GM12878 (cell line): ENCODE measurements at regions not wholly inside any gene's neighbourhood (a gene's known extent, or its start where the extent isn't known, plus 50 kb on each side); places are given as distances from the start of the nearest gene placed in this dataset.

ENCODE experiments used
- ATAC-seq: fragments of 200-7000 bp; cut with Tn5 transposase; 3 replicates; pipeline ENCODE4 v1.9.1; 2020; ENCODE audit warnings: mild to moderate bottlenecking, moderate library complexity
- BruUV-seq: library from RNA; stranded (reverse); fragments of 400-500 nt; replicated peaks from 2 replicates; lab custom pipeline; 2021; lab: Mats Ljungman, UMichigan
- CTCF ChIA-PET: fragments of 300-600 bp; sonication (Branson Sonifier 250); formaldehyde crosslinking; extraction: SDS; loops from one replicate; lab custom pipeline; 2021; ENCODE audit warnings: inconsistent platforms; lab: Yijun Ruan, JAX
- POLR2A ChIA-PET: fragments of 350-600 bp; formaldehyde crosslinking; extraction: SDS; loops from one replicate; lab custom pipeline; 2021; ENCODE audit warnings: inconsistent platforms; lab: Charles Lee
- RAD21 ChIA-PET: fragments of 300-600 bp; sonication (Branson Sonifier 250); formaldehyde crosslinking; loops from one replicate; lab custom pipeline; 2023; ENCODE audit warnings: antibody characterized with exemption; ENCODE audit not compliant: unreplicated experiment; lab: Charles Lee
- SMC1A ChIA-PET: fragments of 300-600 bp; sonication (Branson Sonifier 250); formaldehyde crosslinking; loops from one replicate; lab custom pipeline; 2023; ENCODE audit not compliant: unreplicated experiment, uncharacterized antibody; lab: Charles Lee
- DNase-seq: peaks from one replicate; pipeline ENCODE4 v3.0.0-alpha.2; 2011; ENCODE audit warnings: low read depth, low spot score
- FAIRE-seq: peaks from 3 replicates; lab custom pipeline; 2011; peaks lifted over from hg19 to GRCh38; lab: Jason Lieb, UNC
- H2AFZ ChIP-seq: 2 replicates; pipeline ENCODE4 v1.6.0; 2011; ENCODE audit warnings: low read depth, low read length, control low read depth; ENCODE audit not compliant: control insufficient read depth
- H3K27ac ChIP-seq: 2 replicates; pipeline ENCODE4 v1.5.1; 2011; ENCODE audit warnings: control low read depth; ENCODE audit not compliant: control insufficient read depth, insufficient read depth
- H3K27me3 ChIP-seq, 2 experiments: replicated peaks in 1 of 2; 2 replicates each; pipeline versions ENCODE4 v1.6.0 to v1.6.1; 2011; ENCODE audit warnings: low read length in 1 of 2; ENCODE audit not compliant: control insufficient read depth in 2 of 2, insufficient read depth in 2 of 2
- H3K36me3 ChIP-seq, 2 experiments: 2 replicates each; pipeline ENCODE4 v1.5.1; 2011; ENCODE audit warnings: low read length in 1 of 2; ENCODE audit not compliant: control insufficient read depth in 2 of 2, insufficient read depth in 2 of 2
- H3K4me1 ChIP-seq: 2 replicates; pipeline ENCODE4 v1.6.1; 2011; ENCODE audit warnings: mild to moderate bottlenecking, low read length, moderate library complexity, mixed read lengths; ENCODE audit not compliant: control insufficient read depth, insufficient read depth
- H3K4me2 ChIP-seq: 2 replicates; pipeline ENCODE4 v1.6.0; 2011; ENCODE audit warnings: control low read depth; ENCODE audit not compliant: control insufficient read depth, insufficient read depth
- H3K4me3 ChIP-seq: fragments of 200-600 bp; sonication (generic); 2 replicates; pipeline ENCODE4 v1.5.1; 2016
- H3K79me2 ChIP-seq: 2 replicates; pipeline ENCODE4 v1.6.0; 2011; ENCODE audit warnings: low read length; ENCODE audit not compliant: control insufficient read depth, insufficient read depth
- H3K9ac ChIP-seq: 2 replicates; pipeline ENCODE4 v1.8.0; 2011; ENCODE audit warnings: low read length, control low read depth, mixed read lengths; ENCODE audit not compliant: control insufficient read depth, insufficient read depth
- H3K9me3 ChIP-seq: replicated peaks from 3 replicates; pipeline ENCODE4 v1.5.1; 2011; ENCODE audit warnings: mild to moderate bottlenecking, low read length; ENCODE audit not compliant: control insufficient read depth, insufficient read depth
- H4K20me1 ChIP-seq: 2 replicates; pipeline ENCODE4 v1.6.0; 2011; ENCODE audit not compliant: control insufficient read depth, insufficient read depth
- EED ChIP-seq: sonication (generic); IDR thresholded peaks from 2 replicates; pipeline ENCODE4 v1.6.1; 2016; ENCODE audit warnings: antibody characterized with exemption, low read depth
- NR2C2 ChIP-seq: IDR thresholded peaks from 2 replicates; pipeline ENCODE4 v1.6.1; 2011; ENCODE audit warnings: borderline replicate concordance, low read depth; ENCODE audit not compliant: control insufficient read depth, insufficient read length
- REST ChIP-seq: IDR thresholded peaks from 2 replicates; pipeline ENCODE4 v1.6.1; 2012; ENCODE audit warnings: mild to moderate bottlenecking, low read depth, low read length
- SREBF1 ChIP-seq: IDR thresholded peaks from 2 replicates; pipeline ENCODE4 v1.6.1; 2012; ENCODE audit warnings: mild to moderate bottlenecking, low read length
- ZBTB40 ChIP-seq: fragments of 450-650 bp; IDR thresholded peaks from 2 replicates; pipeline ENCODE4 v1.6.1; 2016; ENCODE audit warnings: mild to moderate bottlenecking, moderate library complexity, borderline replicate concordance
- WGBS: methylation state at CpG from one replicate; pipeline ENCODE4 v1.1.6; 2016; ENCODE audit warnings: low lambda C conversion rate; ENCODE audit not compliant: insufficient replicate concordance, insufficient coverage; ENCODE audit errors: missing lambda C conversion rate; 5-methylcytosine and 5-hydroxymethylcytosine counted together
- in situ Hi-C: fragments of 300-500 bp; cut with MboI; formaldehyde crosslinking; loops from 9 replicates; pipeline ENCODE4 v1.14.3; 2018; ENCODE audit warnings: mixed read lengths
- intact Hi-C: fragments of 100-400 bp; cut with micrococcal nuclease; formaldehyde crosslinking; loops from one replicate; pipeline ENCODE4 v1.14.2; 2022; ENCODE audit not compliant: unreplicated experiment
- TF ChIP-seq, protein P1 (sequence below): fragments of 450-650 bp; IDR thresholded peaks from 2 replicates; pipeline ENCODE4 v1.6.1; 2014; ENCODE audit warnings: mild to moderate bottlenecking
- TF ChIP-seq, protein P2 (sequence below): IDR thresholded peaks from 2 replicates; pipeline ENCODE4 v1.6.1; 2012; ENCODE audit warnings: low read length, inconsistent platforms

DNA sequence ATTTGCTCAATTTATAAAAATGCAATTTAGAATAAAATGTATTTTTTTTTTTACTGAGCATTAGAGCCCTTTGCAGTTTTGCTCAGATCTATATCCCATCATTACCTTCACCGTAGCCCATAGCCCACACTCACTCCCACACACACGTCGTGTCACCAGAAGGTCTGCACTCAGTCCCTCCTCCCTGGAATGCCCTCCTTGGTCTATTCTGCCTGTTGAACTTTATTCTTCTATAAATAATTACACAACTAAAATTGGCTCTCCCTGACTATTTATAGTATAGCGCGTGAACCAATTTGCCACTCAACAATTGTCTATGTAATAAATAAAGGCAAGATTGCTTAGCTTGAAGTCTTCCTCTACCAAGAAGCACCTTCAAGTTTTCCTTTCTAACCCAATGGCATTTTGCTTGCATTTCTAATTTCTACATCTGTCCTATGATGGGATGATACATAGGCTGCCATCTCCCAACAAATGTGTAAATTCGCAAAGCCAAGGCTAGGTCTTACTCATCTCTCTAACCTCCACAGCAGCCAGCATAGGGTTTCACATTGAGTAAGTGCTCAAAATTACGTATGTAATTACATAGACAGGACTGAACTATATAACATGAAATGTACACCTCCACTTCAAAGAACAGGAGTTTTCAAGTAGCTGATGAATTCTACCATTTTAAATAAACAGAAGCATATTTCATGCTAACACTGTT is 172.0 kb upstream of the HES1 start (continued):
- TF ChIP-seq, protein P1, sequence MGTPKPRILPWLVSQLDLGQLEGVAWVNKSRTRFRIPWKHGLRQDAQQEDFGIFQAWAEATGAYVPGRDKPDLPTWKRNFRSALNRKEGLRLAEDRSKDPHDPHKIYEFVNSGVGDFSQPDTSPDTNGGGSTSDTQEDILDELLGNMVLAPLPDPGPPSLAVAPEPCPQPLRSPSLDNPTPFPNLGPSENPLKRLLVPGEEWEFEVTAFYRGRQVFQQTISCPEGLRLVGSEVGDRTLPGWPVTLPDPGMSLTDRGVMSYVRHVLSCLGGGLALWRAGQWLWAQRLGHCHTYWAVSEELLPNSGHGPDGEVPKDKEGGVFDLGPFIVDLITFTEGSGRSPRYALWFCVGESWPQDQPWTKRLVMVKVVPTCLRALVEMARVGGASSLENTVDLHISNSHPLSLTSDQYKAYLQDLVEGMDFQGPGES, result no peak
- TF ChIP-seq, protein P2, sequence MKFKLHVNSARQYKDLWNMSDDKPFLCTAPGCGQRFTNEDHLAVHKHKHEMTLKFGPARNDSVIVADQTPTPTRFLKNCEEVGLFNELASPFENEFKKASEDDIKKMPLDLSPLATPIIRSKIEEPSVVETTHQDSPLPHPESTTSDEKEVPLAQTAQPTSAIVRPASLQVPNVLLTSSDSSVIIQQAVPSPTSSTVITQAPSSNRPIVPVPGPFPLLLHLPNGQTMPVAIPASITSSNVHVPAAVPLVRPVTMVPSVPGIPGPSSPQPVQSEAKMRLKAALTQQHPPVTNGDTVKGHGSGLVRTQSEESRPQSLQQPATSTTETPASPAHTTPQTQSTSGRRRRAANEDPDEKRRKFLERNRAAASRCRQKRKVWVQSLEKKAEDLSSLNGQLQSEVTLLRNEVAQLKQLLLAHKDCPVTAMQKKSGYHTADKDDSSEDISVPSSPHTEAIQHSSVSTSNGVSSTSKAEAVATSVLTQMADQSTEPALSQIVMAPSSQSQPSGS, result 0 out of 2 replicates have a peak, but pooled peaks have one; percentile 62
- 0 out of 2 replicates have a peak, but pooled peaks have one; percentile 16 for TF ChIP-seq EED

DNA sequence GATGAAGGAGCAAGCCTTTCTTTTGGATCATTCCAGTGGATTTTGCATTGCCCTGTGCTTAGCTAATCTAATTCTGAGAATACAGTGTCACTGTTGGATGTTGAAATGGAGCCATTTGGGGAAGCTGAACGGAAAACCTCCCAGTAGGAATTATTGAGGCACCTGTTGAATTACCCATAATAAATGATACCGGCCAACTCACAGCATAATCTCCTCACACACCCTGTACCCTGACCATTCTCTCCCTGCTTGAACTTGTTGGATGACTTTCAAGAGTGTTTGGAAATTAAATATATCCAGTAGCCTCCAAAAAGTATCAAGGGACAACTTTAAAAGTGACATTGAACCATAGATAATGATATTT is 171.4 kb upstream of the HES1 start:
- FAIRE-seq, result no peak
- no peaks in the 10 kb centered on the region for H3K9me3 ChIP-seq
- no peak overlapping the region for H2AFZ ChIP-seq
- intact Hi-C loops, result no loop called here
- H3K9ac ChIP-seq, result no peak overlapping the region
- BruUV-seq, result no TSS peak
- no peaks in the 10 kb centered on the region for H3K4me1 ChIP-seq
- no peaks in the 10 kb centered on the region for H4K20me1 ChIP-seq
- 91% methylated on average over 2 of the region's 2 CpGs for WGBS
- ATAC-seq, result no peak
- H3K79me2 ChIP-seq, result no peaks in the 10 kb centered on the region
- H3K4me2 ChIP-seq, result no peak overlapping the region
- in situ Hi-C loops, result no loop called here
- DNase-seq, result no peak
- SMC1A ChIA-PET, result interaction anchor here (1.0 kb wide), 3 partner anchors 8 to 24 kb away, joined by 3 to 4 read pairs (median 3); no protein-coding TSS in a partner anchor
- H3K27ac ChIP-seq, result no peak overlapping the region
- POLR2A ChIA-PET, result no interaction called here
- CTCF ChIA-PET, result no interaction called here
- no peaks in the 10 kb centered on the region; a peak in 2 of 4 replicates for H3K27me3 ChIP-seq
- TF ChIP-seq NR2C2, result no peak
- no peak for TF ChIP-seq ZBTB40
- no peak for TF ChIP-seq REST
- no peak for TF ChIP-seq SREBF1
- H3K36me3 ChIP-seq, result no peaks in the 10 kb centered on the region
- H3K4me3 ChIP-seq, result no peak overlapping the region
- RAD21 ChIA-PET, result no interaction called here
